ENCODE measurements at regions not wholly inside any gene's neighbourhood (a gene's known extent, or its start where the extent isn't known, plus 50 kb on each side); places are given as distances from the start of the nearest gene placed in this dataset.
A peak's percentile ranks its signal among the peaks of the same experiment; 100 is the strongest.
"Not testable (repeated sequence)": the region's sequence is repeated elsewhere in the genome, so short reads cannot be mapped to it uniquely, and the experiment has no call there.

DNA sequence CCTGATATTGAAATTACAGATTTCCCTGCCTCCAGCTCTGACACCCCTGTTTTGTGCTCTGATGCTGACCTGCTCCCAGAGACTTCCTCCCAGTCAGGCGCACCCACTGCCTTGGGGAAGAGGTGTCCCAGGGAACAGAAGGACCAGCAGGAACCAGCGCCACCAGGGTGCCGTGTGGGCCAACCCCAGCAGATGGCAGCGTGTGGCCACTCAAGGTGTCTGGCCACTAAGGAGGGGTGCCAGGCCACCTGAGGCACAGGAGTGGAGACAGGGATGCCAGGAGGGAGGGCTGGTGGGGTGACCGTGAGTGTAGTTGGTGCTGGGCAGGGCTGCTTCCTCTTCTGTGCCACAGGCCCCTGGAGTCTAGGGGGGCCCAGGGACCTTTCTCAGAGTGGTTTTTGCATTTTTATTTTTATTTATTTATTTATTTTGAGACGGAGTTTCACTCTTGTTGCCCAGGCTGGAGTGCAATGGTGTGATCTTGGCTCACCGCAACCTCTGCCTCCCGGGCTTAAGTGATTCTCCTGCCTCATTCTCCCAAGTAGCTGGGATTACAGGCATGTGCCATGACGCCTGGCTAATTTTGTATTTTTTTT lies 56.0 kb downstream of the TEX44 start:
- H3K36me3 ChIP-seq (ENCODE audit: control insufficient read depth in 2 of 2, extremely low read depth in 1 of 2, insufficient read depth in 2 of 2, low read length in 2 of 2) = no peaks in the 10 kb centered on the region
- no peak overlapping the region for H3K27ac ChIP-seq (ENCODE audit: control insufficient read depth, insufficient read depth, low read length)
- H3K4me3 ChIP-seq (ENCODE audit: control insufficient read depth in 2 of 3, extremely low read depth in 1 of 3, insufficient read depth in 2 of 3, low read depth in 1 of 3, low read length in 3 of 3) = no peak overlapping the region
- peak; percentile 72 for FAIRE-seq
- TF ChIP-seq, protein P1, sequence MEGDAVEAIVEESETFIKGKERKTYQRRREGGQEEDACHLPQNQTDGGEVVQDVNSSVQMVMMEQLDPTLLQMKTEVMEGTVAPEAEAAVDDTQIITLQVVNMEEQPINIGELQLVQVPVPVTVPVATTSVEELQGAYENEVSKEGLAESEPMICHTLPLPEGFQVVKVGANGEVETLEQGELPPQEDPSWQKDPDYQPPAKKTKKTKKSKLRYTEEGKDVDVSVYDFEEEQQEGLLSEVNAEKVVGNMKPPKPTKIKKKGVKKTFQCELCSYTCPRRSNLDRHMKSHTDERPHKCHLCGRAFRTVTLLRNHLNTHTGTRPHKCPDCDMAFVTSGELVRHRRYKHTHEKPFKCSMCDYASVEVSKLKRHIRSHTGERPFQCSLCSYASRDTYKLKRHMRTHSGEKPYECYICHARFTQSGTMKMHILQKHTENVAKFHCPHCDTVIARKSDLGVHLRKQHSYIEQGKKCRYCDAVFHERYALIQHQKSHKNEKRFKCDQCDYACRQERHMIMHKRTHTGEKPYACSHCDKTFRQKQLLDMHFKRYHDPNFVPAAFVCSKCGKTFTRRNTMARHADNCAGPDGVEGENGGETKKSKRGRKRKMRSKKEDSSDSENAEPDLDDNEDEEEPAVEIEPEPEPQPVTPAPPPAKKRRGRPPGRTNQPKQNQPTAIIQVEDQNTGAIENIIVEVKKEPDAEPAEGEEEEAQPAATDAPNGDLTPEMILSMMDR (optimal IDR thresholded peaks at IDR 0.05 in 1 of 3, IDR thresholded peaks at IDR 0.05 in 1 of 3, conservative IDR thresholded peaks at IDR 0.05 in 1 of 3; ENCODE audit: extremely low read depth in 1 of 3, insufficient read depth in 2 of 3, low read length in 3 of 3) = peak; percentile 68 to 97 (median 82)
- no peak for TF ChIP-seq EZH2 (IDR thresholded peaks at IDR 0.05; ENCODE audit: low read length)
- no peaks in the 10 kb centered on the region for H3K9me3 ChIP-seq (ENCODE audit: control insufficient read depth, low read depth, low read length)
- DNase-seq (ENCODE audit: low read depth, low spot score) = no peak
- H4K20me1 ChIP-seq (ENCODE audit: control insufficient read depth, extremely low read depth, insufficient read depth, low read length) = no peaks in the 10 kb centered on the region
- H2AFZ ChIP-seq (ENCODE audit: control insufficient read depth, low read length) = no peak overlapping the region
- no peak overlapping the region for H3K9ac ChIP-seq (ENCODE audit: control insufficient read depth, extremely low read depth, insufficient read depth, low read length)
- H3K4me2 ChIP-seq (ENCODE audit: control insufficient read depth, extremely low read depth, insufficient read depth, low read depth, low read length) = no peak overlapping the region
- H3K9me1 ChIP-seq (ENCODE audit: control insufficient read depth, extremely low read depth, insufficient read depth, low read length) = no peaks in the 10 kb centered on the region
- dilution Hi-C loops (cut with MboI; ENCODE audit: extremely low pct_ligation_motif_present, low sequenced_read_pairs) = no loop called here
- no peaks in the 10 kb centered on the region for H3K27me3 ChIP-seq (ENCODE audit: control insufficient read depth, extremely low read depth, insufficient read depth, low read length)
- peaks cover 11% of the 10 kb centered on the region for H3K4me1 ChIP-seq (ENCODE audit: control insufficient read depth, extremely low read depth, insufficient read depth, low read length)
- no peaks in the 10 kb centered on the region for H3K79me2 ChIP-seq (ENCODE audit: control insufficient read depth, insufficient read depth, low read length)

DNA sequence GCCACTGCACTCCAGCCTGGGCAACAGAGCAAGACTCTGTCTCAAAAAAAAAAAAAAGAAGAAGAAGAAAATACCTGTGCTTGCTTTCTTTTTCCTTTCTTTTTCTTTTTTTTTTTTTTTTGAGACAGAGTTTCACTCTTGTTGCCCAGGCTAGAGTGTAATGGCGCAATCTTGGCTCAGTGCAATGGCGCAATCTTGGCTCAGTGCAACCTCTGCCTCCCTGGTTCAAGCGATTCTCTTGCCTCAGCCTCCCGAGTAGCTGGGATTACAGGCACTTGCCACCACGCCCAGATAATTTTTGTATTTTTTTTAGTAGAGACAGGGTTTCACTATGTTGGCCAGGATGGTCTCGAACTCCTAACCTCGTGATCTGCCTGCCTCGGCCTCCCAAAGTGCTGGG lies 56.8 kb upstream of the PTMA start:
- H3K79me2 ChIP-seq (ENCODE audit: control insufficient read depth, insufficient read depth, low read length); H3K27ac ChIP-seq (ENCODE audit: control insufficient read depth, insufficient read depth, low read length); H3K4me1 ChIP-seq (ENCODE audit: control insufficient read depth, extremely low read depth, insufficient read depth, low read length); H3K27me3 ChIP-seq (ENCODE audit: control insufficient read depth, extremely low read depth, insufficient read depth, low read length); H3K9me1 ChIP-seq (ENCODE audit: control insufficient read depth, extremely low read depth, insufficient read depth, low read length); H3K4me2 ChIP-seq (ENCODE audit: control insufficient read depth, extremely low read depth, insufficient read depth, low read depth, low read length); H4K20me1 ChIP-seq (ENCODE audit: control insufficient read depth, extremely low read depth, insufficient read depth, low read length); H3K4me3 ChIP-seq (ENCODE audit: control insufficient read depth in 2 of 3, extremely low read depth in 1 of 3, insufficient read depth in 2 of 3, low read depth in 1 of 3, low read length in 3 of 3); H2AFZ ChIP-seq (ENCODE audit: control insufficient read depth, low read length); FAIRE-seq; H3K9me3 ChIP-seq (ENCODE audit: control insufficient read depth, low read depth, low read length); H3K9ac ChIP-seq (ENCODE audit: control insufficient read depth, extremely low read depth, insufficient read depth, low read length); H3K36me3 ChIP-seq (ENCODE audit: control insufficient read depth in 2 of 2, extremely low read depth in 1 of 2, insufficient read depth in 2 of 2, low read length in 2 of 2); dilution Hi-C loops (cut with MboI; ENCODE audit: extremely low pct_ligation_motif_present, low sequenced_read_pairs); DNase-seq (ENCODE audit: low read depth, low spot score): not testable (repeated sequence)

DNA sequence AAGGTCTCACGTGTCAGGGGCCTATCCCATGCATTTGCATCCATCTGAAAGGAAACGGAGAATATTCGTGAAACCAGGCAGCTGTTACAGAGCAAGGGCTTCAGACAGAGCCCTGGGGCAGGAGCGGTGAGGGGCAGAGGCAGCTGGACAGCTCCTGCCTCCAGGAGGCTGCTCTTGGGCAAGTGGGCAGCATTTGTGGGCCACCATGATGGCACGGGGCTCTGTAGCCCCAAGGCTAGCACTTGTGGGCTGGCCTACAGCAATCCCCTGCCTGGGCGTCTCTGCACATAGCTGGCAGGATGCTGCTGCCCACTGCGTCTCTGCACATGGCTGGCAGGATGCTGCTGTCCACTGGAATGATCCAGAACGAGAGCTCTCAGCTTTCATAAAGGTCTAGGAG lies 52.8 kb upstream of the PTMA start:
- Histone ChIP-seq H3K4me2 (ENCODE audit: control insufficient read depth, extremely low read depth, insufficient read depth, low read depth, low read length) (no peak overlapping the region), H3K9me1 (ENCODE audit: control insufficient read depth, extremely low read depth, insufficient read depth, low read length) (no peaks in the 10 kb centered on the region), H3K9me3 (ENCODE audit: control insufficient read depth, low read depth, low read length) (no peaks in the 10 kb centered on the region), H3K4me3 (ENCODE audit: control insufficient read depth in 2 of 3, extremely low read depth in 1 of 3, insufficient read depth in 2 of 3, low read depth in 1 of 3, low read length in 3 of 3) (no peak overlapping the region), H3K4me1 (ENCODE audit: control insufficient read depth, extremely low read depth, insufficient read depth, low read length) (peaks cover 3% of the 10 kb centered on the region), H3K27me3 (ENCODE audit: control insufficient read depth, extremely low read depth, insufficient read depth, low read length) (no peaks in the 10 kb centered on the region), H4K20me1 (ENCODE audit: control insufficient read depth, extremely low read depth, insufficient read depth, low read length) (no peaks in the 10 kb centered on the region), H3K36me3 (ENCODE audit: control insufficient read depth in 2 of 2, extremely low read depth in 1 of 2, insufficient read depth in 2 of 2, low read length in 2 of 2) (no peaks in the 10 kb centered on the region), H3K9ac (ENCODE audit: control insufficient read depth, extremely low read depth, insufficient read depth, low read length) (no peak overlapping the region), H3K79me2 (ENCODE audit: control insufficient read depth, insufficient read depth, low read length) (no peaks in the 10 kb centered on the region), H2AFZ (ENCODE audit: control insufficient read depth, low read length) (no peak overlapping the region), H3K27ac (ENCODE audit: control insufficient read depth, insufficient read depth, low read length) (no peak overlapping the region)
- no peak for FAIRE-seq
- no peak for TF ChIP-seq EZH2 (IDR thresholded peaks at IDR 0.05; ENCODE audit: low read length)
- TF ChIP-seq, protein P1 (optimal IDR thresholded peaks at IDR 0.05 in 1 of 3, IDR thresholded peaks at IDR 0.05 in 1 of 3, conservative IDR thresholded peaks at IDR 0.05 in 1 of 3; ENCODE audit: extremely low read depth in 1 of 3, insufficient read depth in 2 of 3, low read length in 3 of 3) = no peak
- dilution Hi-C loops (cut with MboI; ENCODE audit: extremely low pct_ligation_motif_present, low sequenced_read_pairs) = no loop called here
- no peak for DNase-seq (ENCODE audit: low read depth, low spot score)

Measured in keratinocyte (primary cell).